HepG2 (cell line): ENCODE measurements at regions not wholly inside any gene's neighbourhood (a gene's known extent, or its start where the extent isn't known, plus 50 kb on each side); places are given as distances from the start of the nearest gene placed in this dataset.

ENCODE experiments used
- ATAC-seq: fragments of 200-7000 bp; cut with Tn5 transposase; 3 replicates; pipeline ENCODE4 v1.9.1; 2020; ENCODE audit warnings: mild to moderate bottlenecking, moderate library complexity
- BruUV-seq: library from RNA; stranded (reverse); fragments of 400-500 nt; replicated peaks from 2 replicates; lab custom pipeline; 2021; lab: Mats Ljungman, UMichigan
- CTCF ChIA-PET: fragments of 300-600 bp; formaldehyde crosslinking; extraction: SDS; loops from one replicate; lab custom pipeline; 2021; ENCODE audit warnings: low total read pairs, inconsistent platforms, low intra/inter-chr PET ratio; lab: Yijun Ruan, JAX
- POLR2A ChIA-PET: fragments of 350-600 bp; sonication (Branson Sonifier 250); formaldehyde crosslinking; loops from one replicate; lab custom pipeline; 2020; ENCODE audit warnings: antibody characterized with exemption, inconsistent platforms; lab: Yijun Ruan, JAX
- DNase-seq: peaks from one replicate; pipeline ENCODE4 v3.0.0-alpha.2; 2015; ENCODE audit warnings: low spot score
- FAIRE-seq: peaks from 3 replicates; lab custom pipeline; 2011; peaks lifted over from hg19 to GRCh38; lab: Jason Lieb, UNC
- H2AFZ ChIP-seq: one replicate; pipeline ENCODE4 v1.6.1; 2011; ENCODE audit warnings: low read length, inconsistent platforms
- H3K27ac ChIP-seq: fragments of 300-600 bp; 3 replicates; pipeline ENCODE4 v1.8.0; 2011; ENCODE audit warnings: mixed run types, mild to moderate bottlenecking, mixed read lengths, low read length, inconsistent platforms; ENCODE audit not compliant: insufficient read depth; ENCODE audit errors: extremely low read length
- H3K27me3 ChIP-seq, 2 experiments: fragments of 200-600 bp in 1 of 2; 2 replicates in 1 of 2; 3 replicates in 1 of 2; pipeline versions ENCODE4 v1.6.0 to v1.8.0; 2011; ENCODE audit warnings: low read length in 2 of 2, mild to moderate bottlenecking in 2 of 2, moderate library complexity in 2 of 2, inconsistent platforms in 1 of 2; ENCODE audit not compliant: insufficient read depth in 2 of 2, control insufficient read depth in 1 of 2
- H3K36me3 ChIP-seq, 2 experiments: fragments of 200-600 bp in 1 of 2; replicated peaks in 1 of 2; 2 replicates in 1 of 2; 3 replicates in 1 of 2; pipeline versions ENCODE4 v1.5.1 to v1.8.0; 2011; ENCODE audit warnings: low read length in 2 of 2, inconsistent platforms in 1 of 2; ENCODE audit not compliant: insufficient read depth in 2 of 2, control insufficient read depth in 1 of 2
- H3K4me1 ChIP-seq: 2 replicates; pipeline ENCODE4 v1.5.1; 2012; ENCODE audit warnings: low read length, inconsistent platforms; ENCODE audit not compliant: insufficient read depth
- H3K4me2 ChIP-seq: 2 replicates; pipeline ENCODE4 v1.6.0; 2011; ENCODE audit warnings: low read depth, low read length, inconsistent platforms
- H3K4me3 ChIP-seq, 3 experiments: fragments of 200-600 bp in 1 of 3; sonication (generic), shearing (Covaris generic) in 1 of 3; replicated peaks in 1 of 3; 2 replicates each; pipeline ENCODE4 v1.5.1; 2011 to 2016; ENCODE audit warnings: low read length in 3 of 3, inconsistent platforms in 2 of 3, low read depth in 2 of 3, mild to moderate bottlenecking in 2 of 3, control low read depth in 1 of 3, mixed read lengths in 1 of 3; ENCODE audit not compliant: insufficient read depth in 1 of 3
- H3K79me2 ChIP-seq: one replicate; pipeline ENCODE4 v1.6.1; 2011; ENCODE audit warnings: low read length, inconsistent platforms; ENCODE audit not compliant: insufficient read depth
- H3K9ac ChIP-seq: 2 replicates; pipeline ENCODE4 v1.6.0; 2011; ENCODE audit warnings: mild to moderate bottlenecking, low read depth, low read length, inconsistent platforms; ENCODE audit not compliant: insufficient read depth
- H3K9me3 ChIP-seq: 2 replicates; pipeline ENCODE4 v1.5.1; 2012; ENCODE audit warnings: mild to moderate bottlenecking, low read length
- H4K20me1 ChIP-seq: 2 replicates; pipeline ENCODE4 v1.6.0; 2011; ENCODE audit warnings: inconsistent platforms, mild to moderate bottlenecking, low read length, moderate library complexity; ENCODE audit not compliant: insufficient read depth
- MIXL1 ChIP-seq: IDR thresholded peaks from 2 replicates; pipeline ENCODE4 v1.6.1; 2016
- RBM22 ChIP-seq: fragments of 200-400 bp; formaldehyde crosslinking; optimal IDR thresholded peaks from 2 replicates; pipeline ENCODE3; 2017; ENCODE audit warnings: mild to moderate bottlenecking, low read length, moderate library complexity
- WIZ ChIP-seq: sonication (generic); formaldehyde crosslinking; IDR thresholded peaks from 2 replicates; pipeline ENCODE4 v1.5.1; 2020; ENCODE audit warnings: mild to moderate bottlenecking, missing genetic modification reagents
- ZFP41 ChIP-seq: sonication (generic); formaldehyde crosslinking; IDR thresholded peaks from 2 replicates; pipeline ENCODE4 v1.4.0; 2020; ENCODE audit warnings: mild to moderate bottlenecking, missing genetic modification reagents, borderline replicate concordance
- ZNF124 ChIP-seq: sonication (generic); formaldehyde crosslinking; IDR thresholded peaks from 2 replicates; pipeline ENCODE4 v1.4.0; 2020; ENCODE audit warnings: missing genetic modification reagents
- ZNF234 ChIP-seq: sonication (generic); formaldehyde crosslinking; conservative IDR thresholded peaks from 2 replicates; pipeline ENCODE4 v1.5.1; 2020; ENCODE audit warnings: mild to moderate bottlenecking, missing genetic modification reagents
- ZNF317 ChIP-seq: sonication (generic); formaldehyde crosslinking; IDR thresholded peaks from 2 replicates; pipeline ENCODE4 v1.5.0; 2020; ENCODE audit warnings: mild to moderate bottlenecking, missing genetic modification reagents
- ZNF33A ChIP-seq: sonication (generic); formaldehyde crosslinking; IDR thresholded peaks from 2 replicates; pipeline ENCODE4 v1.5.1; 2020; ENCODE audit warnings: missing genetic modification reagents, mild to moderate bottlenecking, moderate library complexity, borderline replicate concordance
- WGBS: methylation state at CpG from one replicate; pipeline ENCODE4 v1.1.6; 2017; ENCODE audit warnings: low lambda C conversion rate; 5-methylcytosine and 5-hydroxymethylcytosine counted together
- in situ Hi-C: cut with HindIII; loops from 2 replicates; pipeline ENCODE4 v1.10.0; 2017; ENCODE audit warnings: low pct_unique_long_range_greater_than_20kb; ENCODE audit not compliant: extremely low pct_ligation_motif_present
- intact Hi-C: fragments of 100-400 bp; cut with micrococcal nuclease; formaldehyde crosslinking; loops from one replicate; pipeline ENCODE4 v1.10.0; 2022; ENCODE audit not compliant: unreplicated experiment

GRCh38 chr2:8168022-8168717 is 513.7 kb upstream of the ID2 start:
- Histone ChIP-seq H3K27me3 (peaks cover 0 to 2% of the 10 kb centered on the region in 2 experiments; a peak in 1 of 5 replicates), H3K9ac (no peak overlapping the region), H3K4me2 (no peak overlapping the region), H4K20me1 (no peaks in the 10 kb centered on the region), H3K36me3 (no peaks in the 10 kb centered on the region), H3K27ac (no peak overlapping the region), H2AFZ (no peak overlapping the region)
- intact Hi-C loops = no loop called here
- FAIRE-seq = no peak
- 86% methylated on average over 8 of the region's 8 CpGs for WGBS
- ChIA-PET POLR2A (no interaction called here), CTCF (no interaction called here)
- no peak for ATAC-seq
- no TSS peak for BruUV-seq
- TF ChIP-seq ZNF124 (no peak), ZNF33A (CRISPR knock-in tag) (no peak), MIXL1 (no peak), RBM22 (no peak), ZFP41 (no peak), WIZ (CRISPR knock-in tag) (no peak)
- TF ChIP-seq, all 625 proteins: peak for 0
- DNase-seq = no peak
- in situ Hi-C loops = no loop called here
- Histone ChIP-seq H3K4me3 (no peak overlapping the region), H3K4me1 (peaks cover 43% of the 10 kb centered on the region), H3K79me2 (no peaks in the 10 kb centered on the region), H3K9me3 (no peaks in the 10 kb centered on the region)

GRCh38 chr2:8168876-8169424 is 512.9 kb upstream of the ID2 start:
- ChIA-PET POLR2A (no interaction called here), CTCF (no interaction called here)
- in situ Hi-C loops (no loop called here), intact Hi-C loops (no loop called here)
- no peak overlapping the region for H3K4me3 ChIP-seq
- H4K20me1 ChIP-seq = no peaks in the 10 kb centered on the region
- no peak overlapping the region for H3K27ac ChIP-seq
- H2AFZ ChIP-seq = no peak overlapping the region
- ATAC-seq (peak; percentile 30; the same call in 2 of the 3 replicates), DNase-seq (no peak), FAIRE-seq (no peak)
- H3K4me1 ChIP-seq = peaks cover 43% of the 10 kb centered on the region
- H3K9me3 ChIP-seq = no peaks in the 10 kb centered on the region
- TF ChIP-seq ZNF317 (CRISPR knock-in tag) (0 out of 2 replicates have a peak, but pooled peaks have one; percentile 24), ZNF234 (CRISPR knock-in tag) (no peak)
- H3K79me2 ChIP-seq = no peaks in the 10 kb centered on the region
- H3K4me2 ChIP-seq = no peak overlapping the region
- H3K9ac ChIP-seq = no peak overlapping the region
- no TSS peak for BruUV-seq
- WGBS = 36% methylated on average over 2 of the region's 2 CpGs
- H3K36me3 ChIP-seq = no peaks in the 10 kb centered on the region
- H3K27me3 ChIP-seq = peaks cover 0 to 5% of the 10 kb centered on the region in 2 experiments; a peak in 1 of 5 replicates
